Astrocyte (in vitro differentiated cells and primary cell): ENCODE measurements at regions not wholly inside any gene's neighbourhood (a gene's known extent, or its start where the extent isn't known, plus 50 kb on each side); places are given as distances from the start of the nearest gene placed in this dataset.

Source experiments
- DNase-seq: peaks from one replicate; pipeline ENCODE4 v3.0.0-alpha.2; 2010; ENCODE audit warnings: low read depth
- FAIRE-seq: peaks from 2 replicates; lab custom pipeline; 2011; peaks lifted over from hg19 to GRCh38; lab: Jason Lieb, UNC
- H2AFZ ChIP-seq: 2 replicates; pipeline ENCODE4 v1.6.0; 2012; ENCODE audit warnings: low read depth, low read length, inconsistent platforms
- H3K27ac ChIP-seq: 2 replicates; pipeline ENCODE4 v1.5.1; 2011; ENCODE audit warnings: low read depth, low read length, inconsistent platforms
- H3K27me3 ChIP-seq: 2 replicates; pipeline ENCODE4 v1.6.0; 2011; ENCODE audit warnings: low read length, inconsistent platforms; ENCODE audit not compliant: insufficient read depth
- H3K36me3 ChIP-seq: 2 replicates; pipeline ENCODE4 v1.5.1; 2011; ENCODE audit warnings: low read length, inconsistent platforms; ENCODE audit not compliant: insufficient read depth
- H3K4me1 ChIP-seq: 2 replicates; pipeline ENCODE4 v1.5.1; 2011; ENCODE audit warnings: low read length, inconsistent platforms; ENCODE audit not compliant: insufficient read depth
- H3K4me2 ChIP-seq: 2 replicates; pipeline ENCODE4 v1.6.0; 2012; ENCODE audit warnings: low read length, inconsistent platforms
- H3K4me3 ChIP-seq: 2 replicates; pipeline ENCODE4 v1.5.1; 2011; ENCODE audit warnings: low read depth, mild to moderate bottlenecking, low read length, inconsistent platforms; ENCODE audit not compliant: insufficient read depth
- H3K79me2 ChIP-seq: 2 replicates; pipeline ENCODE4 v1.6.0; 2012; ENCODE audit warnings: mild to moderate bottlenecking, low read length, inconsistent platforms; ENCODE audit not compliant: insufficient read depth
- H3K9ac ChIP-seq: 2 replicates; pipeline ENCODE4 v1.6.0; 2012; ENCODE audit warnings: mild to moderate bottlenecking, low read length, inconsistent platforms
- H3K9me3 ChIP-seq: 2 replicates; pipeline ENCODE4 v1.5.1; 2012; ENCODE audit warnings: low read depth, mild to moderate bottlenecking, low read length, inconsistent platforms; ENCODE audit not compliant: insufficient read depth
- H4K20me1 ChIP-seq: 2 replicates; pipeline ENCODE4 v1.6.0; 2012; ENCODE audit warnings: low read length, inconsistent platforms; ENCODE audit not compliant: insufficient read depth
- H3K27ac Mint-ChIP-seq: one replicate; pipeline ENCODE4 v1.8.0; 2021; ENCODE audit warnings: mild to moderate bottlenecking, mixed read lengths; ENCODE audit not compliant: unreplicated experiment
- H3K27me3 Mint-ChIP-seq: one replicate; pipeline ENCODE4 v1.8.0; 2021; ENCODE audit warnings: low read depth, mixed read lengths; ENCODE audit not compliant: unreplicated experiment
- H3K36me3 Mint-ChIP-seq: one replicate; pipeline ENCODE4 v1.8.0; 2021; ENCODE audit warnings: low read depth, mixed read lengths; ENCODE audit not compliant: unreplicated experiment
- H3K4me1 Mint-ChIP-seq: one replicate; pipeline ENCODE4 v1.8.0; 2021; ENCODE audit warnings: low read depth, mixed read lengths; ENCODE audit not compliant: unreplicated experiment
- H3K4me3 Mint-ChIP-seq: one replicate; pipeline ENCODE4 v1.8.0; 2021; ENCODE audit warnings: mild to moderate bottlenecking, moderate library complexity, mixed read lengths; ENCODE audit not compliant: unreplicated experiment
- H3K9me3 Mint-ChIP-seq: one replicate; pipeline ENCODE4 v1.8.0; 2021; ENCODE audit warnings: mild to moderate bottlenecking, mixed read lengths; ENCODE audit not compliant: unreplicated experiment
- CTCF ChIP-seq: IDR thresholded peaks from 2 replicates; pipeline ENCODE4 v1.5.1; 2011; ENCODE audit warnings: low read depth, mild to moderate bottlenecking, inconsistent platforms, low read length, moderate library complexity; ENCODE audit not compliant: insufficient read depth
- EZH2 ChIP-seq: IDR thresholded peaks from 2 replicates; pipeline ENCODE4 v1.6.1; 2012; ENCODE audit warnings: mild to moderate bottlenecking, low read length, inconsistent platforms; ENCODE audit not compliant: insufficient read depth

- H3K4me2 ChIP-seq = no peak overlapping the region
- no peaks in the 10 kb centered on the region for H3K36me3 Mint-ChIP-seq
- H3K9ac ChIP-seq = no peak overlapping the region
- H3K27ac Mint-ChIP-seq = no peak overlapping the region
- H4K20me1 ChIP-seq = no peaks in the 10 kb centered on the region
- H3K4me3 Mint-ChIP-seq = no peak overlapping the region
- DNase-seq (no peak), FAIRE-seq (no peak)
- no peak overlapping the region for H3K27ac ChIP-seq
- H3K4me1 ChIP-seq = peaks cover 4% of the 10 kb centered on the region
- H3K36me3 ChIP-seq = no peaks in the 10 kb centered on the region
- H3K4me1 Mint-ChIP-seq = peaks cover 12% of the 10 kb centered on the region
- H3K9me3 Mint-ChIP-seq = peaks cover 5% of the 10 kb centered on the region
- H3K4me3 ChIP-seq = no peak overlapping the region
- TF ChIP-seq EZH2 (no peak), CTCF (no peak)
- H3K27me3 ChIP-seq = no peaks in the 10 kb centered on the region
- H3K79me2 ChIP-seq = no peaks in the 10 kb centered on the region
- peaks cover 41% of the 10 kb centered on the region for H3K27me3 Mint-ChIP-seq
- H3K9me3 ChIP-seq = no peaks in the 10 kb centered on the region
- H2AFZ ChIP-seq = no peak overlapping the region
These were observed 66.4 kb downstream of the KCNF1 start for GRCh38 chr2:10978090-10978670.

DNA sequence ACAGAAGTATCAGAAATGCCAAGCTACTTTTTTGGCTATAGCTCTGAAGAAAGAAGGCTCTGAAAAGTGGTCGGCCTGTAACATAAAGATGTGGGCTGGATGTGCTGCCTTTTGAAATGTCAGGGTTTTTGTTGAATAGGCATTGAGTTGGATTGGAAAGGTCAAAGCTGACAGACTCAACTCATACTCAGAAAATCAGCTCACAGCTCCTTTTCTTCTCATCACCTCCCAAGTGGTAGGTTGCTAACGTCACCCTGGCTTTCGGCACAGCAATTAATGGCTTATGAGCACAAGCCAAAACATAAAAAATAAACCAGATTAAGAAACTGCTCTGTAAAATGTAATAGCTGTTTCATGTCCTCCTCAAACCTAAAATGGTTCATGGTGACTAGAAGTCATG lies 68.3 kb downstream of the KCNF1 start:
- Mint-ChIP-seq H3K4me3 (no peak overlapping the region), H3K27me3 (peaks cover 42% of the 10 kb centered on the region), H3K9me3 (peaks cover 5% of the 10 kb centered on the region), H3K4me1 (peaks cover 12% of the 10 kb centered on the region), H3K36me3 (no peaks in the 10 kb centered on the region), H3K27ac (no peak overlapping the region)
- H3K79me2 ChIP-seq = no peaks in the 10 kb centered on the region
- H3K4me3 ChIP-seq = no peak overlapping the region
- H3K4me1 ChIP-seq = peaks cover 4% of the 10 kb centered on the region
- DNase-seq (no peak), FAIRE-seq (no peak)
- H4K20me1 ChIP-seq = no peaks in the 10 kb centered on the region
- TF ChIP-seq CTCF (no peak), EZH2 (no peak)
- H2AFZ ChIP-seq = no peak overlapping the region
- H3K36me3 ChIP-seq = no peaks in the 10 kb centered on the region
- no peak overlapping the region for H3K27ac ChIP-seq
- no peaks in the 10 kb centered on the region for H3K9me3 ChIP-seq
- no peak overlapping the region for H3K4me2 ChIP-seq
- no peak overlapping the region for H3K9ac ChIP-seq
- H3K27me3 ChIP-seq = no peaks in the 10 kb centered on the region

- H3K9me3 Mint-ChIP-seq = peaks cover 5% of the 10 kb centered on the region
- Histone ChIP-seq H3K9ac (no peak overlapping the region), H3K4me1 (peaks cover 4% of the 10 kb centered on the region), H3K27me3 (no peaks in the 10 kb centered on the region), H4K20me1 (no peaks in the 10 kb centered on the region), H3K4me2 (no peak overlapping the region), H3K36me3 (no peaks in the 10 kb centered on the region), H2AFZ (no peak overlapping the region), H3K79me2 (no peaks in the 10 kb centered on the region), H3K4me3 (no peak overlapping the region), H3K27ac (no peak overlapping the region), H3K9me3 (no peaks in the 10 kb centered on the region)
- FAIRE-seq (no peak), DNase-seq (no peak)
- H3K4me3 Mint-ChIP-seq = no peak overlapping the region
- peaks cover 10% of the 10 kb centered on the region for H3K4me1 Mint-ChIP-seq
- TF ChIP-seq EZH2 = no peak
- TF ChIP-seq CTCF = no peak
- no peak overlapping the region for H3K27ac Mint-ChIP-seq
- peaks cover 42% of the 10 kb centered on the region for H3K27me3 Mint-ChIP-seq
- H3K36me3 Mint-ChIP-seq = no peaks in the 10 kb centered on the region
These were observed 69.2 kb downstream of the KCNF1 start for GRCh38 chr2:10980886-10981425.
